Cardiac fibroblast (primary cell): ENCODE measurements at regions not wholly inside any gene's neighbourhood (a gene's known extent, or its start where the extent isn't known, plus 50 kb on each side); places are given as distances from the start of the nearest gene placed in this dataset.

Experiments
- DNase-seq, 2 donors: peaks; one replicate each; pipeline versions ENCODE4 v3.0.0 to v3.0.0-alpha.2; 2010; ENCODE audit warnings: low read depth in 2 of 2
- H3K4me3 ChIP-seq, 2 donors: replicated peaks in 1 of 2; 1 replicate in 1 of 2; 2 replicates in 1 of 2; pipeline ENCODE4 v1.5.1; 2011; ENCODE audit warnings: low read depth in 2 of 2, low read length in 2 of 2, mild to moderate bottlenecking in 2 of 2, moderate library complexity in 1 of 2
- CTCF ChIP-seq: IDR thresholded peaks from one replicate; pipeline ENCODE4 v1.5.1; 2011; ENCODE audit warnings: low read depth, mild to moderate bottlenecking, low read length, inconsistent platforms

GRCh38 chr1:163747261-163747660, 425.5 kb downstream of the NUF2 start:
- no peak overlapping the region for H3K4me3 ChIP-seq
- TF ChIP-seq CTCF: no peak
- no peak for DNase-seq

GRCh38 chr1:163747855-163748254, 426.1 kb downstream of the NUF2 start:
- no peak overlapping the region for H3K4me3 ChIP-seq
- no peak for TF ChIP-seq CTCF
- no peak for DNase-seq

DNA sequence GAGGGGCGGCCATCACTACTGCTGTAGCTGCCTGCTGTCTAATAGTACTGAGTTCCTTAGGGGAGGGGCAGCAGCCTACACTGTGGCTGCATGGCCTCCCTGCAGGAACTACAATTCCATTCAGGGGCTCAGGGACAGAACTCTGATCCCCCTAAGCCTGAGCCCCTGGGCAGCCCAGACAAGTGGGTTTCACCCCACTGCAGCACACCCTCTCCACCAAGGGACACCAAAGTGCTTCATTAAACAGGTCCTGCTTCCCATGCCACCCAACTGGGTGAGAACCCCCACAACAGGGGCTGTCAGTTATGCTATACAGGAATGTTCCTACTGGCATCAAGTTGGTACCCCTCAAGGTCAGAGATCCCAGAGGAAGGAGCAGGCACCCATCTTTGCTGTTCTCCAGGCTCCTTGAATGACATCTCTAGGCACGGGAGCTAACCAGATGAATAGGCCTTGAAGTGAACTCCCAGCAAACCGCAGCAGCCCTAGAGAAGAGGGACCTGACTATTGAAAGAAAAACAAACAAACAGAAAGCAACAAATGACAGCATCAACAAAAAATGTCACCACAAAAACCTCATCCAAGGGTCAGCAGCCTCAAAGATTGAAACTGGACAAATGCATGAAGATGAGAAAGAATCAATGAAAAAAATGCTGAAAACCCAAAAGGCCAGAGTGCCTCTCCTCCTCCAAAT, 437.4 kb downstream of the NUF2 start:
- TF ChIP-seq CTCF: no peak
- no peak overlapping the region for H3K4me3 ChIP-seq
- DNase-seq: no peak

DNA sequence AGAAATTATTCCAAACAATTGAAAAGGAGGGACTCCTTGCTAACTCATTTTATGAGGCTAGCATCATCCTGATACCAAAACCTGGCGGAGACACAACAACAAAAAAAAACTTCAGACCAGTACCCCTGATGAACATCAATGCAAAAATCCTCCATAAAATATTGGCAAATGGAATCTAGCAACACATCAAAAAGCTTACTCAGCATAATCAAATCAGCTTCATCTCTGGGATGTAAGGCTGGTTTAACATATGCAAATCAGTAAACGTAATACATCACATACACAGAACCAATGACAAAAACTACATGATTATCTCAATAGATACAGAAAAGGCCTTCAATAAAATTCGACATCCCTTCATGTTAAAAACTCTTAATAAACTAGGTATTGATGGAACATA, 440.1 kb downstream of the NUF2 start:
- DNase-seq: no peak
- no peak overlapping the region for H3K4me3 ChIP-seq
- TF ChIP-seq CTCF: no peak

DNA sequence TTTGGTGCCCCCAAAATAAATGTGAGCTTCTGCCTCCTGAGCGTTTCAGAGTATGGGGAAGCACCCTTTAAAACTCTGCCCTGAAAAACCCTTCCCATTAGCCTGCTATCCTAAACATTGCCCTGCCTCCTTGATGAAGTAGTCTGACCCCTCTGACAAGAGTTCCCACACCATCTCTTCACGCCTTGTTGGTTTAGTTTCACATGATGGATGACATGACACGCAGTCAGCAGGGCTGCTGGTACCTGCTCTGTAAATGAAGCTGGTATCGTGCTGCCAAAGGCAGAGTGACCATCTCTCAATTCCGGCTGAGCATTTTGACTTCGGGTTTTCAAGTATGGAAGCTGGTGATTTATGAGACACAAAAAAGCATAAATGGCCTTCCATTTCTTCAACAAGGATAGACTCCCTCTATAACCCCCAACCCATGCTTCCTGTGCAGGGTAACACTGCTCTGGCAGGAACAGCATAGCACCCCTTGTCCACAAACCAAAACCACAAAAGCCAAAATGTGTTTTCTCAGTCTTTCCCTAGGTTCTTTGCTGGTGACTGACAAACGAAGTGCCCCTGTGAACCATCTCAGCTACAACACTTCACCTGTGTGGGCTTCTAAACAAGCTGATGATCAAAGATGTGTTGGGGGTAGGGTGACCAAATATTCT, 444.6 kb downstream of the NUF2 start:
- DNase-seq: no peak
- no peak for TF ChIP-seq CTCF
- H3K4me3 ChIP-seq: no peak overlapping the region

GRCh38 chr1:163768576-163768975, 446.8 kb downstream of the NUF2 start:
- DNase-seq: no peak
- H3K4me3 ChIP-seq: no peak overlapping the region
- TF ChIP-seq CTCF: no peak
